GM06990 (cell line): ENCODE measurements at regions not wholly inside any gene's neighbourhood (a gene's known extent, or its start where the extent isn't known, plus 50 kb on each side); places are given as distances from the start of the nearest gene placed in this dataset.

Experiments
- DNase-seq: peaks from one replicate; pipeline ENCODE4 v3.0.0-alpha.2; 2011; ENCODE audit not compliant: insufficient read length; ENCODE audit errors: extremely low read depth
- H3K27me3 ChIP-seq: replicated peaks from 2 replicates; pipeline ENCODE4 v1.6.0; 2011; ENCODE audit warnings: low read length; ENCODE audit not compliant: control insufficient read depth, insufficient read depth
- H3K36me3 ChIP-seq: 2 replicates; pipeline ENCODE4 v1.5.1; 2011; ENCODE audit warnings: low read length; ENCODE audit not compliant: control insufficient read depth, insufficient read depth
- H3K4me3 ChIP-seq: replicated peaks from 2 replicates; pipeline ENCODE4 v1.5.1; 2011; ENCODE audit warnings: low read depth, mild to moderate bottlenecking, control low read depth, low read length
- TF ChIP-seq, protein P1 (sequence below): IDR thresholded peaks from 2 replicates; pipeline ENCODE4 v1.5.1; 2011; ENCODE audit warnings: low read length, control low read depth, mild to moderate bottlenecking, inconsistent platforms; ENCODE audit not compliant: insufficient read depth, poor library complexity, severe bottlenecking

DNA sequence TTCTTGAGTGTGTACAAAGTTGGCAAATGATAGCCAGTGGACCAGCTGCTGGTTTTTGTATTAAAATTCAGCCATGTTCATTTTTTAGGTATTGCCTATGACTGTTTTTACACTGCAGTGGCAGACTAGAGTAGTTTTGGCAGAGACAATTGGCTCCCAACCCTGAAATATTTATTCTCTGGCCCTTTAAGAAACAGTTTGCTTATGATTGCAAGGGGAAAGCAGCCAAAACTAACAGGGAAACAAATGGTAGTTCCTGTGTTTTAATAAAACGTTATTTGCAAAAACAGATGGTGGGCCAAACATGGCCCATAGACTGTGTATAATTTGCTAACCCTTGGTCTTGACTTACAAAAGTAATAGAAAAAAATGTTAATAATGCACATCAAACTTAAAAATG lies 110.2 kb downstream of the ALX1 start:
- Histone ChIP-seq H3K4me3 (no peak overlapping the region), H3K36me3 (no peaks in the 10 kb centered on the region), H3K27me3 (no peaks in the 10 kb centered on the region)
- TF ChIP-seq, protein P1, sequence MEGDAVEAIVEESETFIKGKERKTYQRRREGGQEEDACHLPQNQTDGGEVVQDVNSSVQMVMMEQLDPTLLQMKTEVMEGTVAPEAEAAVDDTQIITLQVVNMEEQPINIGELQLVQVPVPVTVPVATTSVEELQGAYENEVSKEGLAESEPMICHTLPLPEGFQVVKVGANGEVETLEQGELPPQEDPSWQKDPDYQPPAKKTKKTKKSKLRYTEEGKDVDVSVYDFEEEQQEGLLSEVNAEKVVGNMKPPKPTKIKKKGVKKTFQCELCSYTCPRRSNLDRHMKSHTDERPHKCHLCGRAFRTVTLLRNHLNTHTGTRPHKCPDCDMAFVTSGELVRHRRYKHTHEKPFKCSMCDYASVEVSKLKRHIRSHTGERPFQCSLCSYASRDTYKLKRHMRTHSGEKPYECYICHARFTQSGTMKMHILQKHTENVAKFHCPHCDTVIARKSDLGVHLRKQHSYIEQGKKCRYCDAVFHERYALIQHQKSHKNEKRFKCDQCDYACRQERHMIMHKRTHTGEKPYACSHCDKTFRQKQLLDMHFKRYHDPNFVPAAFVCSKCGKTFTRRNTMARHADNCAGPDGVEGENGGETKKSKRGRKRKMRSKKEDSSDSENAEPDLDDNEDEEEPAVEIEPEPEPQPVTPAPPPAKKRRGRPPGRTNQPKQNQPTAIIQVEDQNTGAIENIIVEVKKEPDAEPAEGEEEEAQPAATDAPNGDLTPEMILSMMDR = no peak
- DNase-seq = no peak

DNA sequence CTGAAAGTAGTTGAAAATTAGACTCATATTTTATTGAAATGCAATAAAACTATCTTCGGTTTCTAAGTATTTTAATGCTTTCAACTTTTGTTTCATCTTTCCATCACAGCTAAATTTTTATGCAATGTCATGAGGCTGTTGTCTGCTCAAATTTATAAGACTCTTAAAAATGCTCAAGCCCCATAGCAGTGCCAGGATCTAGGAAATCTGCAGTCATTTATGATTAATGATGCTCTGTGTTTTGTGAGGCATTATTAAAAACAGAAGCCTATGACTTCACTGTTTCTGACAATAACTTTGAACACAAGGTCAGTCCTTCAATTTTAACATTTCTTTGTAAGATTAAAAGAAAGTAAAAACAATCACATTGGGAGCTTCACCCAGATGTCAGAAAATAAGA lies 112.5 kb downstream of the ALX1 start:
- Histone ChIP-seq H3K36me3 (no peaks in the 10 kb centered on the region), H3K4me3 (no peak overlapping the region), H3K27me3 (no peaks in the 10 kb centered on the region)
- TF ChIP-seq, protein P1 = no peak
- no peak for DNase-seq

DNA sequence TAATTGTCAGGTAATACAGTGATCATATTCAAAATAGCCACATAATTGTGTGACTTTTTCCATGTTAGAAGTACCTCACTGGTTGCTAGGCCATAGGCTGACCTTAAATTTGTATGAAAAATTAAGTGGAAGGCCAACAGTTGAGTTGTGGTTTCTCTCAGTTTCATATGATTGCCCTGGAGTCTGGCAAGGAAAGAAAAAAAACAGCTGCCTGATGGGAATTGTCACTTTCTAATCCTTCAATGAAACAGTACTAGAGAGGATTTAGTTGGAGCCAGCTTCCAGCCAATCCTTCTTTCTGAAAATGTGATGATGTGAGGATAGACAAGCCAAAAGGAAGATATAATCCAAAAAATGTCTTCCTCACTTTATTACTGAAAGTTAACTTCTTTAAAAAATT lies 113.6 kb downstream of the ALX1 start:
- no peak for DNase-seq
- Histone ChIP-seq H3K36me3 (no peaks in the 10 kb centered on the region), H3K4me3 (no peak overlapping the region), H3K27me3 (no peaks in the 10 kb centered on the region)
- TF ChIP-seq, protein P1 = no peak

DNA sequence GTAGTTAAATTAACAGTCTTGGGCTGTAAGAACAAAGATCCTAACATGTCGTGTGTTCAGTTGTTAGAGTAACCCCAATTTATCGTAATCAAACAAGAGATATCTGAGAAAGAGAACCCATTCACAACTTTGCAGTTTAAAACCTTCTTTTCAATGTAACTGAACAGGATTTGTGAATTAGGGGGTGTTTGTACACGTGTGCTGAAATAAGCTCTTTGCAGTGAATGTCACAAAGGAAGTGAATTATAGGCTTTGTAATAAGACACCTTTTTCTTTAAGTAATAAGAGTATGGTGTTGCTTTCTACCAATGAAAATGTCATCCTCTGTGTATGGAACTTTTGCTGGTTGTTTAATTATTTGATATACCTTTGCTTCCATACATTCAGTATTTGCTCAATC lies 114.0 kb downstream of the ALX1 start:
- TF ChIP-seq, protein P1 = no peak
- H3K36me3 ChIP-seq = no peaks in the 10 kb centered on the region
- no peaks in the 10 kb centered on the region for H3K27me3 ChIP-seq
- no peak overlapping the region for H3K4me3 ChIP-seq
- DNase-seq = no peak

DNA sequence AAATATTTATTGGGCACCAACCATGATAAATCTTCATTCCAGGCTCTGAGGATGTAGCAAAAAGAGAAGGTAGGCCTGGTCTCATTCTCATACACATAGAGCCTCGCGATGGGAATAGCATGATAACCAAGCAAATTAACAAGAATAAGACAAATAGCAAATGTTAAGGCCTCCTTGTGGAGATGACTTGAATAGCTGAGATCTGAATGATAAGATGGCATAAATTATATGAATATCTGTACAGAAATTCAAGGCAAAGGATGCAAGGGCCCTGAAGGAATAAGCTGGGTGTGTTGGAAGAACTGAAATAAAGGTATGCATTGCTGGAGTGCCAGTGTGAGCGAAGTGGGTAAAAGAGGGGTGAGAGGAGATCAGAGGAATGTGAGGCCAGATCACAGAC lies 114.8 kb downstream of the ALX1 start:
- Histone ChIP-seq H3K27me3 (no peaks in the 10 kb centered on the region), H3K4me3 (no peak overlapping the region), H3K36me3 (no peaks in the 10 kb centered on the region)
- DNase-seq = no peak
- TF ChIP-seq, protein P1 = no peak

DNA sequence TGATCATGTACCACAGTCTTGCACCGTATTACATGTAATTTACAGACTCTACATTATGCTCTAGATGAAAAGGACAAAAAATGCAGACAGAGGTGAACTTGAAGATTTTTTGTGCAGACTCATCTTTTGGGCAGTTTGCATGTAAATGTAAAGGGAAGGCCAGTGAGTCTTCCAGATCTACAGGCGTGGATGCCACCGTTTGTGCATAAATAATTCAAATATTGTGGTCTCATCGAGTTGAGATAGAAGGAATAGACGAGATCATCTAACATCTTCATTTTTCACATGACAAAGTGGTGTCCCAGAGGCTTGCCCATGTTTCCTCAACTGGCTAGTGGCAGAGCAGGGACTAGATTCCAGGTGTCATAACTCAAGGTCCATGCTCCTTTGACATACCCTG lies 125.2 kb downstream of the ALX1 start:
- no peaks in the 10 kb centered on the region; the same call in 1 of the 2 replicates for H3K27me3 ChIP-seq
- DNase-seq = no peak
- H3K4me3 ChIP-seq = no peak overlapping the region
- H3K36me3 ChIP-seq = no peaks in the 10 kb centered on the region
- TF ChIP-seq, protein P1 = no peak
